Adrenal gland (tissue), 5 donors: ENCODE measurements at regions not wholly inside any gene's neighbourhood (a gene's known extent, or its start where the extent isn't known, plus 50 kb on each side); places are given as distances from the start of the nearest gene placed in this dataset.

ENCODE experiments used
- POLR2A ChIP-seq, 2 donors: fragments of 450-650 bp; IDR thresholded peaks; one replicate each; pipeline ENCODE4 v1.6.1; 2017; ENCODE audit warnings: antibody characterized with exemption in 2 of 2, mild to moderate bottlenecking in 2 of 2, moderate library complexity in 1 of 2
- TF ChIP-seq, protein P1 (sequence below), 6 experiments: fragments of 450-650 bp in 4 of 6; fragments of 200-600 bp in 2 of 6; sonication (generic) in 1 of 6; IDR thresholded peaks; 1 replicate in 5 of 6; 2 replicates in 1 of 6; pipeline versions ENCODE4 v1.5.1 to v1.8.0; 2016 to 2021; ENCODE audit warnings: antibody characterized with exemption in 6 of 6, mild to moderate bottlenecking in 2 of 6, moderate library complexity in 1 of 6
- donor health status: DM: no; HTN: no; CAD: no.

DNA sequence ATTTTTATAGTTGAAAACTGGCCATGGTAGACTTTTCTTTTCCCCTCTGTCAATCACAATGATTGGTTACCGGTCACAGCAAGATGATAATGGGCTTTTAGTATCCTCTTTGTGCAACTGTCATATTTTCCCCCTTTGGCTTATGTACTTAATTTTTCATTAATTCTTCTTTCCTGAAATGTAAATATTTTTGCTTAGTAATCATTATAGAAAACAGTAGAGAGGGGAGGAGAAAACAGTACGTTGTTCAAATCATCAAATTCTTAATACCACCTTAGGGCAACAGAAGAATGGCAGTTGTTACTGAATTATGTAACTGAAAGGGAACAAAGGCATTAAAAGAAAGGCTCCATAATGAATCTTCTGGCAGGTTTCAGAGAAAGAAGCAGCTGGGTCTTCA, 699.0 kb downstream of the METTL4 start:
- TF ChIP-seq, protein P1, sequence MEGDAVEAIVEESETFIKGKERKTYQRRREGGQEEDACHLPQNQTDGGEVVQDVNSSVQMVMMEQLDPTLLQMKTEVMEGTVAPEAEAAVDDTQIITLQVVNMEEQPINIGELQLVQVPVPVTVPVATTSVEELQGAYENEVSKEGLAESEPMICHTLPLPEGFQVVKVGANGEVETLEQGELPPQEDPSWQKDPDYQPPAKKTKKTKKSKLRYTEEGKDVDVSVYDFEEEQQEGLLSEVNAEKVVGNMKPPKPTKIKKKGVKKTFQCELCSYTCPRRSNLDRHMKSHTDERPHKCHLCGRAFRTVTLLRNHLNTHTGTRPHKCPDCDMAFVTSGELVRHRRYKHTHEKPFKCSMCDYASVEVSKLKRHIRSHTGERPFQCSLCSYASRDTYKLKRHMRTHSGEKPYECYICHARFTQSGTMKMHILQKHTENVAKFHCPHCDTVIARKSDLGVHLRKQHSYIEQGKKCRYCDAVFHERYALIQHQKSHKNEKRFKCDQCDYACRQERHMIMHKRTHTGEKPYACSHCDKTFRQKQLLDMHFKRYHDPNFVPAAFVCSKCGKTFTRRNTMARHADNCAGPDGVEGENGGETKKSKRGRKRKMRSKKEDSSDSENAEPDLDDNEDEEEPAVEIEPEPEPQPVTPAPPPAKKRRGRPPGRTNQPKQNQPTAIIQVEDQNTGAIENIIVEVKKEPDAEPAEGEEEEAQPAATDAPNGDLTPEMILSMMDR (IDR thresholded peaks at IDR 0.05): no peak
- TF ChIP-seq POLR2A (IDR thresholded peaks at IDR 0.05): no peak
